IPS-NIHi11 (cell line): ENCODE measurements at regions not wholly inside any gene's neighbourhood (a gene's known extent, or its start where the extent isn't known, plus 50 kb on each side); places are given as distances from the start of the nearest gene placed in this dataset.
"Not testable (repeated sequence)": the region's sequence is repeated elsewhere in the genome, so short reads cannot be mapped to it uniquely, and the experiment has no call there.

Experiments used
- DNase-seq: peaks from one replicate; pipeline ENCODE4 v3.0.0; 2012; ENCODE audit warnings: mixed read lengths, low spot score

- not testable (repeated sequence) for DNase-seq
Measured at GRCh38 chr7:68843985-68844384, 754.3 kb upstream of the AUTS2 start.

DNA sequence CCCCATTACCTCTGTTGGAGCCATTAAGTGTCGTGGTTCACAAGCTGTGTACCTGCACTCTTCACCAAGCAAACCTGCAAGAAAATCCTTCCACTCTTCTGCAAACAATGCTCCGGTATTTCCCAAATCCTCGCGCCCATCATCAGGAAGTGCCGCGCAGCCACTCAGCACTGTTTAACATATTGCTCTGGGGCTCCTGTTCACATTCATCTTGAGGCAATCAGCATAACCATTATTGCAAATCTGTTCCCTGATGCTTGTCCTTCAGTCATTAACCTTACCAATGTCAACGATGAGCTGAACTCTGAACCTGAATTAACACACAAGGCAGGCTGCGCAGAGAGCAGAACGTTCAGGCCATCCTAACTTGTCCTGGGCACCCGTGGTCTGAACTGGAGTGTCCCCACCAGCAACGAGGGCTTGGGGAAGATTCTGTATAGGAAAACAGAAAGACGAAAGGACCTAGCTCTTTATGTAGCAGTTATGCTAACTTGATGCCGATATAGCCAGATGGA, 751.4 kb upstream of the AUTS2 start:
- DNase-seq = no peak

- no peak for DNase-seq
Measured at GRCh38 chr7:68853254-68853653, 745.0 kb upstream of the AUTS2 start.

- no peak for DNase-seq
Measured at GRCh38 chr7:68857571-68857970, 740.7 kb upstream of the AUTS2 start.

DNA sequence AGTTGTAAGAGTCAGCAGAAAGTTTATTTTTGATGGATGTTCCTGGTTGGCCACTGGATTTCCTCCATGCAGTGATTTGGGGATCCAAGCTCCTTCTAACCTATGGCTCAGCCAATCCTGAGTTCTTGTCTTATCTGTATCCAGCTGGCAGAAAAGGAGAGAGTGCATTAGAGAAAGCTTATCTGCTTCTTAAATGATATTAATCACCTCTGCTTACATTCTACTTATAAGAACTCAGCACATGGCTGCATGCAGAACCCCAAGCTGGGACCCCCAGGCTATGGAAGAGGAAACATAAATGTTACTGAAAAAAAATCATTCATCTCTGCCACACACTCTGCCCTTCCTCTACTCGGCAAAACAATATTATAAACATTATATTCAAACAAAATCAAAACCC, 739.8 kb upstream of the AUTS2 start:
- DNase-seq = no peak

- DNase-seq = no peak
Measured at GRCh38 chr7:68861171-68861570, 737.1 kb upstream of the AUTS2 start.

- DNase-seq = no peak
Measured at GRCh38 chr7:68862261-68862660, 736.0 kb upstream of the AUTS2 start.

DNA sequence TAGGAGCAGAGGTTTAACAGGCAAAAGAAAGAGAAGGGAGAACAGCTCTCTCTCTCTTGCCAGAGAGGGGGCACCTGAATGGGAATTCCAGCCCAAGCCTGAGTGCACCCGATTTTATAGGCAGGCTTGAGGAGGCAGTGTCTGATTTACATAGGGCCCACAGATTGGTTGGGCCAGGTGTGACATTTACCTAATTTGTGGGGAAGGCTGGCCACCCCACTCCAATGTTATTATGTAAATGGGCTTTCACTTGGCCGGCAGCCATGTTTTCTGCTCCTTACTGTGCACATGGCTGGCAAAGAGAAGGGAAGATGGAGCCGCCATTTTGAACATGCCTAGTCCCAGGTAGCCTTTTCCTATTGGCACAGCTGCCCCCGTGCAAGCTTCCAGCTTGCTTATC, 735.5 kb upstream of the AUTS2 start:
- no peak for DNase-seq

DNA sequence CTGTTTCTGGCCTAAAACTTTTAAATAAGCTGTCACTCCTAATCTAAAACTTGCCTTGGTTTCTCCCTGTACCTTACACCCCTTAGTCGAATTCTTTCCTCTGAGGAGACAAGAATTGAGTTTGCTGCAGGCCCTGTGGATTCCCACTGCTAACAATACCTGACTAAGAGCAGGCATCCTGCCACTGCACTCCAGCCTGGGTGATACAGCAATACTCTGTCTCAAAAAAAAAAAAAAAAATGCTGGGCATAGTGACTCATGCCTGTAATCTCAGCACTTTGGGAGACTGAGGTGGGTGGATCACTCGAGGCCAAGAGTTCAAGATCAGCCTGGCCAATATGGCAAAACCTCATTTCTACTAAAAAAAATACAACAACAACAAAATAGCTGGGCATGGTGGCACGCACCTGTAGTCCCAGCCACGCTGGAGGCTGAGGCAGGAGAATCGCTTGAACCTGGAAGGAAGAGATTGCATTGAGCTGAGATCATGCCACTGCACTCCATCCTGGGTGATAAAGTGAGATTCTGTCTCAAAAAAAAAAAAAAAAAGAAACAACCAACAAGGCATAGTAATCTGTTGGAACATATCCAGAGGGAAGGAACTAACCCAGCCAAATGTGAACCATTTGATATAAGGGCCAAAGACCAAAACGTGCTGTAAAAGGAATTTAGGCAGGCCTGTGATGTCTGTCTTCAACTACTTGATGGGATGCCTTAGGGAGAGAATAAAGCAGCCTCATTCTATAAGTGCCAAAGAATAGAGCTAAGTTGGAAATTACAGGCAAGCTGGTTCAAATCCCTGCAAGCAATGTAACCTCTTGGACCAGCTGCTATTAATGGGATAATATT, 732.7 kb upstream of the AUTS2 start:
- no peak for DNase-seq

DNA sequence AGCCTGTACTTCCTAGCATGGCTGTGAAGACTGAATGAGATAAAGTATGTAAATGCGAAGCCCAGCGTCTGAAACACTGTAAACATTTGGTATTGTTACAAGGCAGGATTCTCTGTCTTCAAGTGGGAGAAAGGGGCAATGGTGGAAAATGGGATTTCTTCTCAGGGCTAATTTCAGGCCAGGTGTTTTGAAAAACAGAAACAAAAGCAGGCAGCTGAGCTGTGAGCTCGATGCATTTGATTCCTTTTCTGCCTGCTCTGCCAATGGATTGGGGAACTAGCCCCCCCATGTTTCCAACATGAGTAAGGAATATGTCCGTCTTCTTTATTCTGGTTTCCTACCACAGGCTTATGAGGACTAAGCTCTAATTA, 732.1 kb upstream of the AUTS2 start:
- no peak for DNase-seq

DNA sequence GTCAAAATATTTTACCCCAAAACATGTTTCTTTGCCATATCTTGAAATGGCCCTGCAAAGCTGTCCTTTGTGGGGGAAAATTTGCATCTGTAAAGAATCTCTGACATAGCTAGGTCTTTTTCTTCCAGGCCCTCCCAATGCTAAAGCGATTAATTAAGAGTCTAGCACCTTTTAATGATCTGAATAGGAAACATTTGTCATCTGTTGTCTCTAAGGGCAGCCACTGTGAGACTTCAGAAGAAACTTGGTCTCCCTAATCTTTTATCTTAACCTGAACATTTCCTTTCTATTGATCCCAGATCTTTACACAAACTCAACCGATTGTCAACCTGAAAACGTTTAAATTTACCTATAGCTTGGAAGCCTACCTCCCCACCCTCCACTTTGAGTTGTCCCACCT, 731.6 kb upstream of the AUTS2 start:
- not testable (repeated sequence) for DNase-seq

GRCh38 chr7:68868978-68869377, 729.3 kb upstream of the AUTS2 start:
- no peak for DNase-seq

DNA sequence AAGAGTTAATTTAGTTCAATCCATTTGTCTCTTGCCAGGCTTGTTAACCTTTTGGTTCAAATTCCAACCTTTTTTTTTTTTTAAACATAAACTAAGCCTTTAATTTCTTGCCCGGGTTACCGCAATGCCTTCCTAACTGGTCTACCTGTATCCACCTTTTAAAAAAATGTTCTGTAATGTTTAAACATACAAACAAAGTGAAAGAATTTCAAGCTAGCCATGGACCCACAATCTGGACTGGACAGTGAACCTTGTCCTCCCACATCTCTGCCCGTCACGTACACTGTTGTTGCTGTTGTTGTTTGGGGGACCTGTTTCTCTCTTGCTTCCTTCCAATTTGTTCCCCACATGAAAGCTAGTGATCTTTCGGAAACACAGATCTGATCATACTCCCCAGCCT, 724.7 kb upstream of the AUTS2 start:
- no peak for DNase-seq

GRCh38 chr7:68875857-68876256, 722.4 kb upstream of the AUTS2 start:
- DNase-seq = no peak

DNA sequence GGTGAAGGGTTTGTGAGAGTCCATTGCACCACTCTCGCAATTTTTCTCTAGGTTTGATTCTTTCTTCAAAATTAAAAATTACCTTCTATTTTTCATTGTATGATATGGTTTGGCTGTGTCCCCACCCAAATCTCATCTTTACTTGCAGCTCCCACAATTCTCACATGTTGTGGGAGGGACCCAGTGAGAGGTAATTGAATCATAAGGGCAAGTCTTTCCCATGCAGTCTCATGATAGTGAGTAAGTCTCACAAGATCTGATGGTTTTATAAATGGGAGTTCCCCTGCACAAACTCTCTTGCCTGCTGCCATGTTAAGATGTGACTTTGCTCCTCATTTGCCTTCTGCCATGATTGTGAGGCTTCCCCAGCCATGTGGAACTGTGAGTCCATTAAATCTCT, 711.2 kb upstream of the AUTS2 start:
- not testable (repeated sequence) for DNase-seq

- no peak for DNase-seq
Measured at GRCh38 chr7:68888971-68889385, 709.3 kb upstream of the AUTS2 start.

- DNase-seq = no peak
Measured at GRCh38 chr7:68892236-68892635, 706.0 kb upstream of the AUTS2 start.

GRCh38 chr7:68893411-68893810, 704.9 kb upstream of the AUTS2 start:
- DNase-seq = no peak

DNA sequence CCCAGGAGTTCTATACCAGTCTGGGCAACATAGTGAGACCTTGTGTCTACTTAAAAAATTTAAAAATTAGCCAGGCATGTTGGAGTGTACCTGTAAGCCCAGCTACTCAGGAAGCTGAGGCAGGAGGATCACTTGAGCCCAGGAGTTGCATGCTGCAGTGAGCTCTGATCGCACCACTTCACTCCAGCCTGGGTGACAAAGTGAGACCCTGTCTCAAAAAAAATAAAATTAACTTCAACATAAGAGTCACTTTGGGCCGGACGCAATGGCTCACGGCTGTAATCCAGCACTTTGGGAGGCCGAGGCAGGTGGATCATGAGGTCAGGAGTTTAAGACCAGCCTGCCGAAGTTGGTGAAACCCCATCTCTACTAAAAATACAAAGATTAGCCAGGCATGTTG, 699.1 kb upstream of the AUTS2 start:
- not testable (repeated sequence) for DNase-seq

GRCh38 chr7:68900096-68900495, 698.2 kb upstream of the AUTS2 start:
- DNase-seq = no peak

DNA sequence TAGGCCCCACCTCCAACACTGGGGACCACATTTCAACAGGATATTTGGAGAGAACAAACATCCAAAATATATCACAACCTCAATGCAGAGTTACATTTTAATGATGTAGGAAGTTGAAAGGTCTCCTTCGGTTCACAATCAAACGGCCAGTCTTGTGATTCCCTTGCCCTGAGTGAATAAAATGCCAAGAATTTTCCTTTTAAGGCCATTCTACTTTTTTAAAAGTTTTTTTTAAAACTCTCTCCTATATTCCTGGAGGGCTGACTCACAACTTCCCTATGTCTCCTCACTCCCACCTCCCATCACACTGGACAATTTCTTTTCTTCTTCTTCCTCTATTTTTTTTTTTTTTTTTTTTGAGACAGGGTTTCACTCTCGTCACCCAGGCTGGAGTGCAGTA, 693.6 kb upstream of the AUTS2 start:
- DNase-seq = no peak

- DNase-seq = no peak
Measured at GRCh38 chr7:68911754-68912153, 686.5 kb upstream of the AUTS2 start.

GRCh38 chr7:68914006-68914405, 684.3 kb upstream of the AUTS2 start:
- no peak for DNase-seq

GRCh38 chr7:68917041-68917651, 681.1 kb upstream of the AUTS2 start:
- DNase-seq = no peak
